ENCODE measurements at regions not wholly inside any gene's neighbourhood (a gene's known extent, or its start where the extent isn't known, plus 50 kb on each side); places are given as distances from the start of the nearest gene placed in this dataset.

- TF ChIP-seq CTCF (IDR thresholded peaks at IDR 0.05) (no peak), POLR2A (IDR thresholded peaks at IDR 0.05) (no peak), EP300 (IDR thresholded peaks at IDR 0.05) (no peak)
Measured at GRCh38 chr3:162704238-162704637, 1207.6 kb downstream of the OTOL1 start.

Measured in tibial nerve (tissue), 4 donors.